H1 (cell line): ENCODE measurements at regions not wholly inside any gene's neighbourhood (a gene's known extent, or its start where the extent isn't known, plus 50 kb on each side); places are given as distances from the start of the nearest gene placed in this dataset.

Experiments used
- CTCF ChIA-PET: fragments of 300-600 bp; sonication (Branson Sonifier 250); formaldehyde crosslinking; loops from one replicate; lab custom pipeline; 2021; ENCODE audit not compliant: partially characterized antibody; lab: Charles Lee
- POLR2A ChIA-PET: fragments of 300-600 bp; sonication (Branson Sonifier 250); formaldehyde crosslinking; loops from one replicate; lab custom pipeline; 2021; ENCODE audit warnings: inconsistent platforms; ENCODE audit not compliant: partially characterized antibody; lab: Charles Lee
- DNase-seq, 2 experiments: peaks; one replicate each; pipeline versions ENCODE4 v3.0.0 to v3.0.0-alpha.2; 2010 to 2022; ENCODE audit warnings: low spot score in 2 of 2, low read depth in 1 of 2, mixed read lengths in 1 of 2
- FAIRE-seq: peaks from 2 replicates; lab custom pipeline; 2011; peaks lifted over from hg19 to GRCh38; lab: Jason Lieb, UNC
- H2AFZ ChIP-seq: 2 replicates; pipeline ENCODE4 v1.8.1; 2012; ENCODE audit warnings: low read length, inconsistent platforms
- H2AK5ac ChIP-seq: 2 replicates; pipeline ENCODE4 v1.6.1; 2013; ENCODE audit warnings: low read depth, low read length
- H2BK120ac ChIP-seq: replicated peaks from 2 replicates; pipeline ENCODE3; 2013; ENCODE audit warnings: low read depth, low read length, inconsistent platforms
- H2BK12ac ChIP-seq: 2 replicates; pipeline ENCODE4 v1.6.1; 2013; ENCODE audit warnings: low read depth, low read length
- H2BK15ac ChIP-seq: 2 replicates; pipeline ENCODE4 v1.6.1; 2013; ENCODE audit warnings: low read length
- H2BK20ac ChIP-seq: 2 replicates; pipeline ENCODE4 v1.6.1; 2013; ENCODE audit warnings: low read length
- H2BK5ac ChIP-seq: 2 replicates; pipeline ENCODE4 v1.6.1; 2013; ENCODE audit warnings: low read depth, low read length
- H3K14ac ChIP-seq: 2 replicates; pipeline ENCODE4 v1.6.1; 2013; ENCODE audit warnings: inconsistent platforms; ENCODE audit not compliant: insufficient read length
- H3K18ac ChIP-seq: 2 replicates; pipeline ENCODE4 v1.6.1; 2013; ENCODE audit warnings: low read length; ENCODE audit errors: extremely low read depth
- H3K23ac ChIP-seq: 2 replicates; pipeline ENCODE4 v1.6.1; 2013; ENCODE audit warnings: inconsistent platforms; ENCODE audit not compliant: insufficient read length
- H3K23me2 ChIP-seq: 2 replicates; pipeline ENCODE4 v1.6.1; 2013; ENCODE audit warnings: low read depth, low read length
- H3K27ac ChIP-seq: 2 replicates; pipeline ENCODE4 v1.6.1; 2011; ENCODE audit warnings: low read depth, low read length, inconsistent platforms
- H3K27me3 ChIP-seq, 4 experiments: replicated peaks in 1 of 4; 1 replicate in 1 of 4; 2 replicates in 3 of 4; pipeline versions ENCODE4 v1.6.1 to v1.8.1; 2011 to 2013; ENCODE audit warnings: low read length in 3 of 4, mild to moderate bottlenecking in 3 of 4, inconsistent platforms in 2 of 4, mixed read lengths in 2 of 4, moderate library complexity in 1 of 4; ENCODE audit not compliant: control insufficient read depth in 3 of 4, insufficient read depth in 3 of 4; ENCODE audit errors: extremely low read depth in 1 of 4
- H3K36me3 ChIP-seq, 4 experiments: 2 replicates each; pipeline versions ENCODE4 v1.6.1 to v1.8.1; 2011 to 2013; ENCODE audit warnings: mild to moderate bottlenecking in 4 of 4, low read length in 3 of 4, moderate library complexity in 2 of 4, control low read depth in 1 of 4, inconsistent platforms in 1 of 4; ENCODE audit not compliant: insufficient read depth in 4 of 4, control insufficient read depth in 2 of 4
- H3K4ac ChIP-seq: replicated peaks from 2 replicates; pipeline ENCODE3; 2013; ENCODE audit warnings: low read length, low read depth, mixed read lengths, inconsistent platforms; ENCODE audit not compliant: insufficient read length
- H3K4me1 ChIP-seq, 4 experiments: replicated peaks in 1 of 4; 1 replicate in 1 of 4; 2 replicates in 3 of 4; pipeline versions ENCODE4 v1.6.1 to v1.8.1; 2011 to 2013; ENCODE audit warnings: low read length in 3 of 4, inconsistent platforms in 2 of 4, mixed read lengths in 1 of 4; ENCODE audit not compliant: insufficient read depth in 4 of 4, control insufficient read depth in 3 of 4
- H3K4me2 ChIP-seq, 2 experiments: 2 replicates each; pipeline versions ENCODE4 v1.6.1 to v1.8.1; 2011 to 2013; ENCODE audit warnings: low read depth in 2 of 2, low read length in 2 of 2, control low read depth in 1 of 2, inconsistent platforms in 1 of 2, mild to moderate bottlenecking in 1 of 2; ENCODE audit not compliant: insufficient read depth in 1 of 2
- H3K4me3 ChIP-seq, 4 experiments: fragments of 200-600, 300-600 bp in 1 of 4; sonication (generic), shearing (Covaris generic), sonication (Bioruptor Twin) in 1 of 4; 2 replicates each; pipeline versions ENCODE4 v1.5.1 to v1.8.1; 2011 to 2016; ENCODE audit warnings: low read length in 4 of 4, low read depth in 3 of 4, control low read depth in 2 of 4, inconsistent platforms in 2 of 4, mild to moderate bottlenecking in 2 of 4, mixed read lengths in 1 of 4, moderate library complexity in 1 of 4; ENCODE audit not compliant: insufficient read depth in 2 of 4; ENCODE audit errors: extremely low read depth in 1 of 4
- H3K56ac ChIP-seq: replicated peaks from 2 replicates; pipeline ENCODE3; 2013; ENCODE audit warnings: low read depth, mild to moderate bottlenecking, mixed read lengths, low read length, inconsistent platforms; ENCODE audit not compliant: insufficient read length
- H3K79me1 ChIP-seq: 2 replicates; pipeline ENCODE4 v1.6.1; 2013; ENCODE audit warnings: low read depth, low read length, control low read depth
- H3K79me2 ChIP-seq, 2 experiments: 2 replicates each; pipeline versions ENCODE4 v1.6.1 to v1.8.1; 2012 to 2013; ENCODE audit warnings: low read length in 2 of 2, mild to moderate bottlenecking in 2 of 2, inconsistent platforms in 1 of 2; ENCODE audit not compliant: insufficient read depth in 2 of 2, control insufficient read depth in 1 of 2
- H3K9ac ChIP-seq, 4 experiments: replicated peaks in 1 of 4; 1 replicate in 1 of 4; 2 replicates in 3 of 4; pipeline versions ENCODE4 v1.6.1 to v1.8.1; 2011 to 2013; ENCODE audit warnings: low read depth in 3 of 4, low read length in 3 of 4, control low read depth in 2 of 4, mild to moderate bottlenecking in 2 of 4, moderate library complexity in 2 of 4, inconsistent platforms in 1 of 4; ENCODE audit errors: extremely low read depth in 1 of 4
- H3K9me3 ChIP-seq, 2 experiments: 2 replicates each; pipeline versions ENCODE4 v1.6.1 to v1.8.1; 2012 to 2013; ENCODE audit warnings: mild to moderate bottlenecking in 2 of 2, moderate library complexity in 2 of 2, control low read depth in 1 of 2, inconsistent platforms in 1 of 2, low read depth in 1 of 2, low read length in 1 of 2, mixed read lengths in 1 of 2; ENCODE audit not compliant: insufficient read depth in 2 of 2
- H4K20me1 ChIP-seq, 2 experiments: replicated peaks in 1 of 2; 2 replicates each; pipeline versions ENCODE3 to v1.8.1; 2011 to 2013; ENCODE audit warnings: inconsistent platforms in 2 of 2, low read length in 2 of 2, mild to moderate bottlenecking in 1 of 2; ENCODE audit not compliant: insufficient read depth in 2 of 2, control insufficient read depth in 1 of 2
- H4K5ac ChIP-seq: 2 replicates; pipeline ENCODE4 v1.6.1; 2013; ENCODE audit warnings: low read length, low read depth, mixed read lengths, inconsistent platforms; ENCODE audit not compliant: insufficient read length
- H4K8ac ChIP-seq: 2 replicates; pipeline ENCODE4 v1.8.0; 2013; ENCODE audit warnings: mild to moderate bottlenecking, moderate library complexity, low read length, inconsistent platforms; ENCODE audit not compliant: insufficient read depth; ENCODE audit errors: extremely low read depth
- H4K91ac ChIP-seq: replicated peaks from 2 replicates; pipeline ENCODE3; 2013; ENCODE audit warnings: low read length, mixed read lengths, inconsistent platforms; ENCODE audit not compliant: insufficient read length
- BACH1 ChIP-seq: IDR thresholded peaks from 2 replicates; pipeline ENCODE4 v1.6.1; 2012; ENCODE audit warnings: low read length, improper control_type of control experiment
- CREB1 ChIP-seq: IDR thresholded peaks from 2 replicates; pipeline ENCODE4 v1.6.1; 2012; ENCODE audit warnings: inconsistent platforms
- CTBP2 ChIP-seq: IDR thresholded peaks from 2 replicates; pipeline ENCODE4 v1.7.0; 2011; ENCODE audit warnings: borderline replicate concordance, mild to moderate bottlenecking, moderate library complexity, mixed read lengths, low read length; ENCODE audit not compliant: insufficient read depth, insufficient read length
- FOSL1 ChIP-seq: IDR thresholded peaks from 2 replicates; pipeline ENCODE4 v1.6.1; 2011; ENCODE audit warnings: mild to moderate bottlenecking, low read depth, low read length, moderate library complexity; ENCODE audit not compliant: insufficient read depth
- GTF2F1 ChIP-seq: IDR thresholded peaks from 2 replicates; pipeline ENCODE4 v1.6.1; 2012; ENCODE audit warnings: low read depth, low read length, improper control_type of control experiment, borderline replicate concordance
- MAFK ChIP-seq: IDR thresholded peaks from 2 replicates; pipeline ENCODE4 v1.6.1; 2012; ENCODE audit warnings: low read depth, mild to moderate bottlenecking, improper control_type of control experiment, low read length
- MAX ChIP-seq: IDR thresholded peaks from 2 replicates; pipeline ENCODE4 v1.6.1; 2012; ENCODE audit warnings: inconsistent platforms
- POLR2A ChIP-seq, 2 experiments: IDR thresholded peaks; 1 replicate in 1 of 2; 2 replicates in 1 of 2; pipeline ENCODE4 v1.6.1; 2011; ENCODE audit warnings: low read depth in 2 of 2, low read length in 2 of 2, mild to moderate bottlenecking in 2 of 2; ENCODE audit errors: control extremely low read depth in 1 of 2
- RBBP5 ChIP-seq: IDR thresholded peaks from 2 replicates; pipeline ENCODE4 v1.7.1; 2012; ENCODE audit warnings: low read depth, mild to moderate bottlenecking, inconsistent platforms, low read length, moderate library complexity, borderline replicate concordance
- SIN3A ChIP-seq, 2 experiments: IDR thresholded peaks in 1 of 2; conservative IDR thresholded peaks in 1 of 2; 2 replicates each; pipeline ENCODE4 v1.6.1; 2011 to 2012; ENCODE audit warnings: low read length in 2 of 2, improper control_type of control experiment in 1 of 2, low read depth in 1 of 2, mild to moderate bottlenecking in 1 of 2
- SIRT6 ChIP-seq: IDR thresholded peaks from one replicate; pipeline ENCODE4 v1.7.1; 2012; ENCODE audit warnings: low read length, inconsistent platforms
- SP1 ChIP-seq: IDR thresholded peaks from 2 replicates; pipeline ENCODE4 v1.6.1; 2011; ENCODE audit warnings: low read depth, low read length
- SP2 ChIP-seq: IDR thresholded peaks from 2 replicates; pipeline ENCODE4 v1.6.1; 2012; ENCODE audit warnings: mild to moderate bottlenecking, low read length, inconsistent platforms
- SP4 ChIP-seq: IDR thresholded peaks from 2 replicates; pipeline ENCODE4 v1.6.1; 2012; ENCODE audit warnings: low read length, inconsistent platforms
- TBP ChIP-seq: IDR thresholded peaks from 2 replicates; pipeline ENCODE4 v1.6.1; 2011; ENCODE audit warnings: low read depth, low read length, improper control_type of control experiment
- WGBS, 2 experiments: shearing (Covaris generic) in 1 of 2; methylation state at CpG; one replicate each; pipeline versions ENCODE4 v1.1.6 to v1.1.7; 2013 to 2015; ENCODE audit warnings: low lambda C conversion rate in 2 of 2, mixed read lengths in 2 of 2, inconsistent platforms in 1 of 2, low coverage in 1 of 2, missing lambda C conversion rate in 1 of 2; ENCODE audit not compliant: insufficient replicate concordance in 2 of 2, insufficient coverage in 1 of 2, insufficient read length in 1 of 2; ENCODE audit errors: extremely low coverage in 1 of 2, missing lambda C conversion rate in 1 of 2; 5-methylcytosine and 5-hydroxymethylcytosine counted together

DNA sequence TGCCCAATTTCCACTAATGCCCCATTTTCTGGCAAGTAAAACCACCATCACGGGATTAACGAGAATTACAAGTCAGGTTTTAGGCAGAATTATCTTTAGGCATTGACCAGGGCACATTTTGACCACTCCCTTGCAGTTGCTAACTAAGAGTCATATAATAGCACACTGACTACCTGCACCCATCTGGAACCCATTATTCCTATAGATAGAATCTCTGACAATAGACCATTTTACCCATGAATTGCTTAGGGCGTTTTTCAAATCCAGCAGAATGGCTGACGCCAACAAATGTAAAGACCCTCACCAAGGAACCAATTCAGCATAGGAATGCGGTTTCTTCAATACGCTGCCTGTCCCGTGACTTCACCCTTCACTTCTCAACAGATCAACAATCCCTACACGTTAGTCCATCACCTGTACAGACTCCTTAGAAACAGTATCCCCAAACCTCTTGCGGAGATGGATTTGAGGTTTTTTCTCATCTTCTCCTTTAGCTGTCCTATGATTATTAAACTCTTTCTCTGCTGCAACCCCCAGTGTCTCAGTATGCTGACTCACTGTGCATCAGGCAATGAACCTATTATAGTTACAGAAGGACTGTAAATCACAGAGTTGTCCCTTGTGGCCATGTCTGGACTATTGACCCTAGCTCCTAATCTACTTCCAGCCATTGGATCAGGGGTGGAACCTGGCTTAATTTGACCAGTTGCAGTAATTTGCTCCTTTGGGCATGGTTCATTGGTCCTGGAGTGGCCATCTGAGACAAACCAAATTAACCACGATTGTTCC, 177.3 kb upstream of the PLXNC1 start:
- H4K20me1 ChIP-seq: no peaks in the 10 kb centered on the region
- FAIRE-seq (no peak), DNase-seq (no peak)
- no peak overlapping the region for H3K4me2 ChIP-seq
- H2BK15ac ChIP-seq: no peak overlapping the region
- peaks cover 2% of the 10 kb centered on the region; the same call in 1 of the 2 replicates for H3K23me2 ChIP-seq
- H3K56ac ChIP-seq: no peak overlapping the region
- H3K18ac ChIP-seq: no peak overlapping the region
- CTCF ChIA-PET: interaction anchor here (0.7 to 2.2 kb wide), 2 partner anchors 20 to 130 kb away, joined by 3 to 8 read pairs; no protein-coding TSS in a partner anchor
- no peak overlapping the region for H3K14ac ChIP-seq
- 76% methylated on average over 10 of the region's 10 CpGs; no CpG with 5 or more reads in 1 of the 2 experiments for WGBS, 2 experiments
- no peaks in the 10 kb centered on the region for H3K4me1 ChIP-seq
- no peak overlapping the region for H3K4me3 ChIP-seq
- no peak overlapping the region for H2BK120ac ChIP-seq
- H3K79me2 ChIP-seq: no peaks in the 10 kb centered on the region
- no peaks in the 10 kb centered on the region for H3K36me3 ChIP-seq
- POLR2A ChIA-PET: no interaction called here
- H2BK20ac ChIP-seq: no peak overlapping the region
- no peak overlapping the region for H3K4ac ChIP-seq
- H3K27me3 ChIP-seq: no peaks in the 10 kb centered on the region
- no peak overlapping the region for H3K9ac ChIP-seq
- H4K5ac ChIP-seq: no peak overlapping the region
- no peak overlapping the region for H2AFZ ChIP-seq
- no peaks in the 10 kb centered on the region for H3K79me1 ChIP-seq
- H2BK5ac ChIP-seq: no peak overlapping the region
- H3K27ac ChIP-seq: no peak overlapping the region
- no peak overlapping the region for H2AK5ac ChIP-seq
- no peak overlapping the region for H2BK12ac ChIP-seq
- H3K9me3 ChIP-seq: no peaks in the 10 kb centered on the region
- H4K91ac ChIP-seq: no peak overlapping the region
- no peak overlapping the region for H3K23ac ChIP-seq
- H4K8ac ChIP-seq: no peak overlapping the region
- TF ChIP-seq RBBP5 (no peak), TBP (no peak), GTF2F1 (no peak), BACH1 (no peak), MAX (no peak), SP1 (no peak), FOSL1 (no peak), MAFK (no peak), SIRT6 (no peak), CREB1 (no peak), SIN3A (conservative IDR thresholded peaks at IDR 0.05 in 1 of 2, IDR thresholded peaks at IDR 0.05 in 1 of 2; ENCODE audit: low read depth in 1 of 2, low read length in 2 of 2) (no peak), SP4 (no peak), CTBP2 (no peak), SP2 (no peak), POLR2A (IDR thresholded peaks at IDR 0.05; ENCODE audit: control extremely low read depth in 1 of 2, low read depth in 2 of 2, low read length in 2 of 2) (no peak)
